Adipocyte (in vitro differentiated cells): ENCODE measurements at regions not wholly inside any gene's neighbourhood (a gene's known extent, or its start where the extent isn't known, plus 50 kb on each side); places are given as distances from the start of the nearest gene placed in this dataset.

Experiments used
- DNase-seq: peaks from one replicate; pipeline ENCODE4 v3.0.0-alpha.2; 2015; ENCODE audit warnings: low read depth
- H3K27me3 ChIP-seq: replicated peaks from 2 replicates; pipeline ENCODE4 v1.7.0; 2013; ENCODE audit warnings: mild to moderate bottlenecking, low read length, moderate library complexity; ENCODE audit not compliant: control insufficient read depth, insufficient read depth
- H3K36me3 ChIP-seq: 2 replicates; pipeline ENCODE4 v1.7.0; 2013; ENCODE audit warnings: low read length, mild to moderate bottlenecking, moderate library complexity; ENCODE audit not compliant: control insufficient read depth, insufficient read depth, severe bottlenecking
- H3K4me1 ChIP-seq: 2 replicates; pipeline ENCODE4 v1.7.0; 2013; ENCODE audit warnings: mild to moderate bottlenecking, low read length, moderate library complexity; ENCODE audit not compliant: control insufficient read depth, insufficient read depth
- H3K4me3 ChIP-seq: 2 replicates; pipeline ENCODE4 v1.7.0; 2013; ENCODE audit warnings: mild to moderate bottlenecking, low read length, moderate library complexity
- H3K9ac ChIP-seq: 2 replicates; pipeline ENCODE4 v1.7.0; 2013; ENCODE audit warnings: mild to moderate bottlenecking, low read length, moderate library complexity
- H3K9me3 ChIP-seq: 2 replicates; pipeline ENCODE4 v1.7.0; 2013; ENCODE audit warnings: mild to moderate bottlenecking, low read length, moderate library complexity; ENCODE audit not compliant: control insufficient read depth

DNA sequence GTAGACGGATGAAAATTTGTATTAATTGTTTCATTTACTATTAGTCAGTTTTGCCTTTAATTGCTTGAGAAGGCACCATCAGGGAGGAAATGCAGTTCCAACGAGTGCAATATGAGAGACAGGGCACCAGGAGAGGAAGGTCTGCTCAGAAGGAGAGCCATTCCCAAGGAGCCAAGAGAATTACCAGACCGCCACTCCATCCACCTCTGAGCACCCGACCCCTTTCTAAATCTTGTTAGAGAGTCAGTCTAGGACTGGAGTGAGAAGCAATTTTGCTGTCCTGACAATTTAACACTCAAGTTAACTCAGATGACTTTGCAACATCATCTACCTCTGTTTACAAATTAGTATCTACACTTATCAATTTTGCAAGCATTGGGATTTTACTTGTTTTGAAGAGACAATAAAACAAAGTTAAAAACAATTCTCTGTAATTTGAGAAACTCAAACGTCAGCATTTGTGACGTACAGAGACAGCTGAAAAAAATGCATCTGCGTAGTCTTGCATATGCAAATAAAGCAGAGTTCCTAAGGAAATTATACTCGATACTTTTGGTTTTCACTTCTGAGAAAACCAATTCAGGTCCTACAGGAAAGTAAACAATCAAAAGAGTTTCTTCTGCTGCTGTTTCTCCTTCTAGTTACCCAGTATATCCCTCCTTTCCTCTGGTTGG, 1704.7 kb upstream of the TENM3 start:
- peaks cover 6% of the 10 kb centered on the region for H3K27me3 ChIP-seq
- no peaks in the 10 kb centered on the region for H3K36me3 ChIP-seq
- no peaks in the 10 kb centered on the region for H3K4me1 ChIP-seq
- no peak overlapping the region for H3K4me3 ChIP-seq
- H3K9me3 ChIP-seq: no peaks in the 10 kb centered on the region
- no peak for DNase-seq
- no peak overlapping the region for H3K9ac ChIP-seq

DNA sequence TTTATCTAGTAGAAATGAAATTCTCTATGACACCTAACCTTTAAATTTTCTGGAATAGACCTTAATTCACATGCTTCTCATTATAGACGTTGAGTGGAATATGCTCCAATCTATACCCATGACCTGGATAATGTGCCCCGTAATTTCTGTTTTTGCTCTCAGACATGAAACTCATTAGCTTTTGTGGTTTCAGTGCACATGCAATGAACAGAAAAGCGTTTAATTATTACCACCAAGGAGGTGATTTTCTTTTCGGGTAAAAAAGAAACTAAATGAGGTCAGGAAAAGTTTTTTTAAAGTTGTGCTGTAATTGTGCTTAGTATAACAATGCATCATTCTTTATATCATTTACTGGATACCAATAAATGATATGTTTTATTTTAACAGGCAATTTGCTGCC, 1703.9 kb upstream of the TENM3 start:
- no peak overlapping the region for H3K9ac ChIP-seq
- no peak for DNase-seq

DNA sequence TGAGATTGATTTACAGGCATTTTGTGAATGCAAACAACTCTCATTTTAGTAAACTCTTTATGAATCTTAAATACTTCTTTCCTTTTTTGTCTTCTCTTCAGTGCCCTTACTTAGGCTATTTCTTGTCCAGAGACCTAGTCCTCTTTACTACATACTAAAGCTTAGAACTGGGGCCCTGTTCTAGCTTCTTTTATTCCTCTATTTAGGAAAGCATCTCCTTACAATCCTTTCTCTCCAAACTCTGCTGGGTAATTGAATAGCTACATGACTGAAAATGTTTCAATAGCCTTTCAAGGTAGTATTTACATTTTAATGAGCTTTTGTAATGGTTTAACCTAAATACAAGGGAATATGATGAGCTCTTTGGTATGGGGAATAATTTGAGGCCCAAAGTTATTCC, 1701.5 kb upstream of the TENM3 start:
- Histone ChIP-seq H3K9me3 (no peaks in the 10 kb centered on the region), H3K36me3 (no peaks in the 10 kb centered on the region), H3K9ac (no peak overlapping the region)

More for the DNA sequence above, 1703.9 kb upstream of the TENM3 start:
- H3K27me3 ChIP-seq: peaks cover 6% of the 10 kb centered on the region
- H3K9me3 ChIP-seq: no peaks in the 10 kb centered on the region
- H3K4me1 ChIP-seq: no peaks in the 10 kb centered on the region
- no peak overlapping the region for H3K4me3 ChIP-seq
- H3K36me3 ChIP-seq: no peaks in the 10 kb centered on the region

DNA sequence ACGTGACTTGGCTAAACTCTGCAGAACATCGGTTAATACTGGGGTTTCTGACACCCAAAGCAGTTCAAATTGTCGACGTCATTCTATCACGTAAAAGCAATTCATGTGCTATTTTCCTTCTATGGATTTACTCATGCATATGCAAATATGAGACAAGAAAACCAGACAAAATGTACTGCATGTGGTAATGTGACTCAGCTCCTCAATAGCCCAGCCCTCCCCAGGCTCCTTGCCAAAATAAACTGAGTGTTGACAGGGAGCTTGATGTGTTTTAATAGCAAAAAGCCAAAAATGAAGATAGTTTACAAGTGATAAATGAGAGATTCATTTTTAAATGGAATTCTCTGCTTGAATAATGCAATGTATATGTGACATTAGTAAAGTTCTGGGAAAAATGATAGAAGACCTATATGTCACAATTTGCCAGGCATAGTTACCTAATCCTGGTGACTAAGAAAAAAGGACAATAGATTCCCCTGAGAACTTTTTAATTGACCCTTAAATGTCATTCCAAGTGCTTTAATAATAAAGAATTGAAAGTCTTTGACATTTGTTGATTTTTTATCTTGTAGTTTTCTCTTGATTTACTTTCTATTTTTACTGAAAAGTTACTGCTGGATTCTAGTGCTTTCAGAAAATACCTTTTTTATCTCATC, 1700.6 kb upstream of the TENM3 start:
- Histone ChIP-seq H3K9me3 (no peaks in the 10 kb centered on the region), H3K9ac (no peak overlapping the region), H3K36me3 (no peaks in the 10 kb centered on the region), H3K27me3 (peaks cover 6% of the 10 kb centered on the region), H3K4me3 (no peak overlapping the region), H3K4me1 (no peaks in the 10 kb centered on the region)
- peak; percentile 79 for DNase-seq

More for the DNA sequence above, 1701.5 kb upstream of the TENM3 start:
- no peak overlapping the region for H3K4me3 ChIP-seq
- no peaks in the 10 kb centered on the region for H3K4me1 ChIP-seq
- peaks cover 6% of the 10 kb centered on the region for H3K27me3 ChIP-seq
- DNase-seq: no peak

DNA sequence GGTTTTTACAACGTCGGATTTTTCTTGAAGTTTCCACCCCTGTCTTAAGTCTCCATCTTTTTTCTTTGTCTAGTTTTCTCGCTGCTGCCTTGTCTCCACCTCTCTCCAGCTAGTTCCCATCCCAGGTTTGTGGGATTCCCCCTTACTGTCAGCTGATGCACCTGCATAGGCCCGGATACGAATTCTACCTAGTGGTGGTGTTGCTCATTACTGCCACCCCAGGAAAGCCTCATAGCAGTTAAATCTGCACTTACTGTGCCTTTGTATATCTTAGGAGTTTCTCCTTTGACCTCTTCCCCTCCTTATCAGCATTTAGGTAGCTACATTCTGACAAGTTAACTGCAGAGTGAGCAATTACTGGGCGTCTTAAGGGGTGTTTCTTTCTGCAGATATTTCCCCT, 1693.1 kb upstream of the TENM3 start:
- Histone ChIP-seq H3K4me3 (no peak overlapping the region), H3K36me3 (no peaks in the 10 kb centered on the region), H3K9me3 (peaks cover 6% of the 10 kb centered on the region), H3K4me1 (no peaks in the 10 kb centered on the region), H3K27me3 (no peaks in the 10 kb centered on the region), H3K9ac (no peak overlapping the region)
- DNase-seq: no peak

DNA sequence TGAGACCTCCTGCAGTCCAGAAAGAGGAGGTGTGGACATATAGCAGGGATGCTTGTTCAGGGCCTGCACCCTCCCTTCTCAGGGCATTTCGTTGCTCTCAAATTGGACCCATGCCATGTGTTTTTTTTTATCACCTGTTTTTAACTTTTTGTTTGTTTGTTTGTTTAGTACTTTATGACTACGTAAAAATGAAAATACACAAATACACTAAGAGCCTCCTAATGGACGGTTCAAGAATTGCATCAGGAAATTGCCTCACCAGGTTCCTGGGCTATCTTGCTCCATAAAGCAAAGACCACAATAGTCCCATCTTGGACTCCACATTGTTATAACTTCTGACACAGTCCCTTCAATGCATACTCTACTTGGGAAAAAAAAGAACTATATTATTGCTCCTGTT, 1685.9 kb upstream of the TENM3 start:
- no peak for DNase-seq
- H3K27me3 ChIP-seq: no peaks in the 10 kb centered on the region
- no peaks in the 10 kb centered on the region for H3K9me3 ChIP-seq
- H3K4me1 ChIP-seq: peaks cover 4% of the 10 kb centered on the region
- H3K9ac ChIP-seq: no peak overlapping the region
- H3K4me3 ChIP-seq: no peak overlapping the region
- no peaks in the 10 kb centered on the region for H3K36me3 ChIP-seq

DNA sequence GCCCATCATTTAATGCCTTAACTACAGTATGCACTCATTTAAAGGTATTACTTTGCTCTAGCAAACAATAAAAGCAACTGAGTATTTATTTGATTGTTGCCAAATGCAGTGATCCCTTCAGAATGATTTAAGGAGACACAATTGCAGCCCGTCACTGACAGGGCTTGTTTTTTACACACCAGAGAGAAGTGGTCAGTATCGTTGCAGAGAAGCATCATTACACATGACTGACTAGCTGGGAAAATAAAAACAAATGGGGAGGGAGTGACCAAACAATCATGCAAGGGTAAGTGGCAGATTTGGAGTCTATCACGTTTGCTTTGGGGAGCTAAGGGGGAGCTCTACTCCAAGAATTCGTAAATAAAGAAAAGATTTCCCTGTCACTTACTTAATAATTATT, 1685.3 kb upstream of the TENM3 start:
- no peaks in the 10 kb centered on the region for H3K36me3 ChIP-seq
- H3K4me1 ChIP-seq: peaks cover 4% of the 10 kb centered on the region
- H3K4me3 ChIP-seq: no peak overlapping the region
- H3K9ac ChIP-seq: no peak overlapping the region
- no peaks in the 10 kb centered on the region for H3K27me3 ChIP-seq
- no peak for DNase-seq
- no peaks in the 10 kb centered on the region for H3K9me3 ChIP-seq

DNA sequence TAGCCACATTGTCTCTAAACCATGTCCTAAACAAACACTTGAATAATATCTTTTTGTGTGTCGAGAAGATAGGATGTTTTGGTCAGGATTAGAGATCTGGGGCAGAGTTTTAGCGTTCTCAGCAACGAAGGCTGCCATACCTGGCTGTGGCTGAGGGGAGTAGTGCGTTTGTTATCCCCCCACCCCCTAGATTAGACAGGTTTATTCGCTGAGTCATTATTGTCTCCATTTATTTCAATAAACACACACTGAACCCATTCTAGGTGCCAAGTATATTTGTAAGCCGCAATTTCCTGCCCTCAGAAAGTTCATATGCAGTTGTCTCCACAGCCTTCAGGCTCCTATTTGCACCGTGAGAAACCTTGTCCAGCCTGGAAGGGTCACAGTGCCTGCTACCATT, 1684.8 kb upstream of the TENM3 start:
- DNase-seq: no peak
- Histone ChIP-seq H3K36me3 (no peaks in the 10 kb centered on the region), H3K9ac (no peak overlapping the region), H3K9me3 (no peaks in the 10 kb centered on the region), H3K4me3 (no peak overlapping the region), H3K27me3 (no peaks in the 10 kb centered on the region), H3K4me1 (peaks cover 4% of the 10 kb centered on the region)

DNA sequence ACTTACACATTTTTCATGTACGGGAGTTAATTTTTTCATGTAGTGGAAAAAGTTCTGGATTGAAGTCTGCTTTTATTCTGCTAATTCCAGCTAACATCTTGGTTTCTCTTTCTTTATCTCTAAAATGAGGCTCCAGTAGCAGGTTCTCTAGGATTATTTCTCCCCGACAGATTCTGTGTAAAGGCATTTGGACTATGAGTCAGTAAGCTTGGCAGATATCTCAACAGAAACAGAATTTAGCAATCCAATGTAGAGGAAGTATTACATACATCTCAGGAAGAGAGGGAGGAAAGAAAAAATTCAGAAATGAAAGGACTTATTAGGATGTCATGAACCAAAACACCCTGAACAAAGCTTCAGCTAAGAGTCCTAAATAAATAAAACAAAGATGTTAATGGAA, 1682.3 kb upstream of the TENM3 start:
- Histone ChIP-seq H3K27me3 (peaks cover 5% of the 10 kb centered on the region), H3K9ac (no peak overlapping the region), H3K4me3 (no peak overlapping the region), H3K36me3 (no peaks in the 10 kb centered on the region), H3K4me1 (peaks cover 4% of the 10 kb centered on the region), H3K9me3 (no peaks in the 10 kb centered on the region)
- peak; percentile 88 for DNase-seq

DNA sequence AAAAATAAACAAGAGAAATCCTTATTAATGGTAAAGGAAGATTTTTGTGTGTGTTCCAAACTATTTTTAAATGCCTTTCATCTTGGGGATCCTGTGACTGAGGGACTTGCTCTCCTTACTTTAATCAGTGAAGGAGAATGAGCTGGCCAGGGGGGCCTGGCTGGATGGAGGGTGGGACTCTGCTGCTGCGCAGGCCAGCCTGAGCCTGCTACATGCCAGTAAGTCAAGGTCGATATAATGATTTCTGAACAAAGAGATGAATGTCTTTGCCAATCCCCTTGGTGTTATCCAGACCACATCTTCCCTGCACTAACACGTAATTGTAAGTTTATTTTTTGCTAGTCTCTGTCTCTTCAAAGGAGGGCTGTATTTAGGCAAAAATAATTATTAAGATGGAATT, 1679.2 kb upstream of the TENM3 start:
- Histone ChIP-seq H3K4me1 (peaks cover 4% of the 10 kb centered on the region), H3K4me3 (no peak overlapping the region), H3K36me3 (no peaks in the 10 kb centered on the region), H3K9me3 (no peaks in the 10 kb centered on the region), H3K9ac (no peak overlapping the region), H3K27me3 (peaks cover 5% of the 10 kb centered on the region)
- DNase-seq: no peak

DNA sequence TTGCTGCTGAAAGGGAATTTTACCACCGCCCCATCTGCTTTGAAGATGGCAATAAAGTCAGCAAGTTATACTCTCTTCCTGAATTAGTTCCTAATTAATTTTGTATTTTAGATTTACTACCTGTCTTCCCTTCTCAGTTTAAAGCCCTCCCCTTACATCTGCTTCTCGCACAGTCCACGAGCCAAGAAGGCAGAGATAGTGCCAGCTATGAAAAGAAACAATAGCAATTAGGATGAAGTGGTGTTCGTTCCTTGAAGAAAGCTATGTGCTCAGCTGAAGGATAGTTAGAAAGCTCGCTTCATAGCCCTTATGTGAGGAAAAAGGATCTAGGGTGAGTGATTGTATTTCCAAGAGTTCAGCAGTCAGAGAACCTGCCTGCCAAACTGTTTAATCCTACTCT, 1678.8 kb upstream of the TENM3 start:
- Histone ChIP-seq H3K9me3 (no peaks in the 10 kb centered on the region), H3K36me3 (no peaks in the 10 kb centered on the region), H3K9ac (no peak overlapping the region), H3K4me1 (peaks cover 4% of the 10 kb centered on the region), H3K4me3 (no peak overlapping the region), H3K27me3 (peaks cover 5% of the 10 kb centered on the region)
- no peak for DNase-seq
